GM13977 (cell line): ENCODE measurements at regions not wholly inside any gene's neighbourhood (a gene's known extent, or its start where the extent isn't known, plus 50 kb on each side); places are given as distances from the start of the nearest gene placed in this dataset.

Experiments
- DNase-seq: peaks from one replicate; pipeline ENCODE4 v3.0.0; 2012; ENCODE audit warnings: low spot score
- in situ Hi-C: fragments of 300-500 bp; cut with MboI; formaldehyde crosslinking; loops from one replicate; pipeline ENCODE4 v1.12.0; 2022; ENCODE audit warnings: low sequenced_read_pairs, low pct_unique_long_range_greater_than_20kb, mixed read lengths, inconsistent platforms; ENCODE audit not compliant: unreplicated experiment
- TF ChIP-seq, protein P1 (sequence below): IDR thresholded peaks from 2 replicates; pipeline ENCODE4 v1.5.1; 2012; ENCODE audit warnings: mild to moderate bottlenecking, control low read depth; ENCODE audit not compliant: insufficient read depth; ENCODE audit errors: extremely low read depth, missing control alignments

DNA sequence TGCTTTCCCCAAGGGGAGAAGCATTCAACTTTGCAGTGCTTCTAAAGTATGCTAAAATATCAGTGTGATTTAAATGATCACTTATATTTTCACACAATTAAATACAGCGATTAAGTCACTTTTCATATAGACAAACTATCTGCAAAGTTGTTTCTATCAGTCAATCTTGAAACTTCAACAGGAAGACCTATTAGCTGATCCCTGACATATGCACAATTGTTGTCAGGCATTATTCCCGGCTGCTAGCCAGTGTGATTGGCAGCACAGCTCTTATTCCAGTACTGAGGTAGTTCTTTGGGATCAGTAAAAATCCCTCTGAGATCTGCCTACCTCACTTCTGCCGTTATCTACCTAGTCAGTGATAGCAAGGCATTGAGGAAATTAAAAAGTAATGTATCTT, 629.5 kb downstream of the NR4A2 start:
- TF ChIP-seq, protein P1, sequence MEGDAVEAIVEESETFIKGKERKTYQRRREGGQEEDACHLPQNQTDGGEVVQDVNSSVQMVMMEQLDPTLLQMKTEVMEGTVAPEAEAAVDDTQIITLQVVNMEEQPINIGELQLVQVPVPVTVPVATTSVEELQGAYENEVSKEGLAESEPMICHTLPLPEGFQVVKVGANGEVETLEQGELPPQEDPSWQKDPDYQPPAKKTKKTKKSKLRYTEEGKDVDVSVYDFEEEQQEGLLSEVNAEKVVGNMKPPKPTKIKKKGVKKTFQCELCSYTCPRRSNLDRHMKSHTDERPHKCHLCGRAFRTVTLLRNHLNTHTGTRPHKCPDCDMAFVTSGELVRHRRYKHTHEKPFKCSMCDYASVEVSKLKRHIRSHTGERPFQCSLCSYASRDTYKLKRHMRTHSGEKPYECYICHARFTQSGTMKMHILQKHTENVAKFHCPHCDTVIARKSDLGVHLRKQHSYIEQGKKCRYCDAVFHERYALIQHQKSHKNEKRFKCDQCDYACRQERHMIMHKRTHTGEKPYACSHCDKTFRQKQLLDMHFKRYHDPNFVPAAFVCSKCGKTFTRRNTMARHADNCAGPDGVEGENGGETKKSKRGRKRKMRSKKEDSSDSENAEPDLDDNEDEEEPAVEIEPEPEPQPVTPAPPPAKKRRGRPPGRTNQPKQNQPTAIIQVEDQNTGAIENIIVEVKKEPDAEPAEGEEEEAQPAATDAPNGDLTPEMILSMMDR, result no peak
- no peak for DNase-seq
- in situ Hi-C loops, result no loop called here

DNA sequence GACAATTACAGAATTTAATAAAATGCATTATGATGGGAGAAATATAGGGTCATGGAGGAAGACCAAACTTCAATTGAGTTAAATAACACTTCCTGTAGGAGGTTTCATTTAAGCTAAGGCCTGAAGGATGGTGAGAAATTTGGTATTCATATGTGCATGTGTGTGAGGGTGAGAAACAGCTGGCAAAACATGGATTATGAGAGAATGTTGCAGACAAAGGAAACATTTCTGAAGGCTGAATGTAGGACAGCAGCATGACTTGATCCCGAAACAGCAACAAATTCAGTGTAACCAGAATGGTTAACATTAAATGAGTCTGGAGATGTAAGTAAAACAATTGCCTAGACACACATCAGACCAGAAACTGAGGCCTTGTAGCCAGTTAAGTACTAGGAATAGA, 630.8 kb downstream of the NR4A2 start:
- in situ Hi-C loops, result no loop called here
- DNase-seq, result no peak
- TF ChIP-seq, protein P1, result no peak

DNA sequence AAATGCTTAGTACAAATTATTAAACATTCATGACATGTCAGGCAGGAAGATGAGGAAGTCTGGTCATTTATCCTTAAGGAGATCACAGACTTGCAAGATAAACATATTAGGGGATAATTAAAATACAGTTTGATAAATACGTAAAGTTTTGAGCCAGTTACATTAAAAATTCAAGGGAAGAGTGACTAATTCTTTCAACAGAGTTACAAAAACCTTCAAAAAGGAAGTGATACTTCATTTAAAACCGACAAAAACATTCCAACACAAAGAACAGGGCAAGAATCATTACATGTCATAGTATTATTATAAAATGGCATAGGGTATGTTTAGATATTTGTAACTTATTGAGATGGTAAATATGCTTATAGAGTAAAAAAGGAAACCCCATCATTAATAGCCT, 636.0 kb downstream of the NR4A2 start:
- TF ChIP-seq, protein P1, result no peak
- in situ Hi-C loops, result no loop called here
- no peak for DNase-seq

DNA sequence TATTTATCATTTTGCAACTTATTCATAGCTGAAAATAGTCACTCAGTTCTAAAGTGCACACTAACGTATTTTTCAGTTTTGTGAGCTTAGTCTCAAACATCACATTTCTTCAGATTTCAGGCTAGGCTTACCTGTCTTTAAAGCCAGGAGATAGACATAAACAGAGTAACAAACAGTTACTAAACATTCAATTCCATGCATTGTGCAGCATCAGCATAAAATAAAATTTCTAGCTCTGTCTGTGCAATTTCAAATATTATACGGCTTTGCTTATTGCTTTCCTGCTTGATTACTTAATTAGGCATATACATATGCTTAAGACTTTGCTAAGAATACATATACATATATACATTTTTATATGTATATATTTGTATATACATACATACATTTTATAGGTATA, 637.0 kb downstream of the NR4A2 start:
- in situ Hi-C loops, result no loop called here
- TF ChIP-seq, protein P1, result no peak
- no peak for DNase-seq

DNA sequence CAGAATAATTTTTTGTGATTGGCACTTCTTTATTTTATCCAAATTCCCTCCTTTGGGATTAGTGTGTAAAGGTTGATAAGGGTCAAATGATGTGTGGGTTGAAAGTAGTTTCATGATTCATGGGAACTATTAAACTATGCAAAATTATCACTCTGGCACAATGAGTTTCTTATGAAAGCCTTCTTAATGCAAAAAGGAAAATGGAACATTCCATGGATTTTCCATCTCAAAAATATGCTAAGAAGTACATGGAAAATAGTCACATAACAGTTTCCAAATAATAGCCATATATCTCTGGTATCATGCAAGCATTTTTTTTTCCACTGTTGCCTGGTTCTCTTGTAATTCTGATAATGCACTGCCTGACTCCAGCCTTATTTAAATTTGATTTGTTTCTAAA, 639.7 kb downstream of the NR4A2 start:
- in situ Hi-C loops, result no loop called here
- DNase-seq, result no peak
- TF ChIP-seq, protein P1, result no peak

DNA sequence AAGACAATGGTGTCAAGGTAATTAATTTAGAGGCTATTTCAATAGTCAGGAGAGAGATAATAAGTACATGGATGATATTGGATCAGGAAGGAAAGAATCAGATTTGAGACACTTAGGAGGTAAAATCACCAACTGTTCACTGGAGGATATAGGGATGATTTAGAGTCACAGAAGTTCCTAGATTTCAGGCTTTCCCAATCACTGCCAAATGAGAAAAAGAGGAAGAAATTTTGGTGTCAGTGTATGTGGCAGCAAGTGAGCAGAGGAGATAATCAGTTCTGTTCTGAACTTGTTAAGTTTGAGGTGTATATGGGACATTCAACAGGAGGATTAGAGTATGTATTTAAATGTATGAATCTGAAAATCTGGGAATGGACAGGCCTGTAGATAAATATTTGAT, 640.4 kb downstream of the NR4A2 start:
- TF ChIP-seq, protein P1, result no peak
- in situ Hi-C loops, result no loop called here
- DNase-seq, result no peak

DNA sequence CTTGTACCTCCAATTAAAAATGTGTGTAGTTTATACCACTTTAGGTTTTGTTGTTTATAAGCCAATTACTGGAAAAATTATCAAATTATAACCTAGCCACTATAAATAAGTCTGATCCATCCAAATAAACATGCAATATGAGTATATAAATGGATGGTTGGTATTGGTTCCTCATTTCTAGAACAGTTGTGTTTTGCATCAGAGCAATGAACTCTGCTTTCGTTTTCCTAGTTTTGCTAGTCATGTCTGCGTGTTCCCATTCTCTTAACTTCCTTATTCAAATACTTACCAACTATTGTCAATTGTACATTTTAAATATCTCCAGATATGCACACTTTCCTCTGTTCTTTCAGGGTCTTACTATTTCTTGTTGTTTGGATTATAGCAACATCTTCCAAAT, 641.7 kb downstream of the NR4A2 start:
- TF ChIP-seq, protein P1, result no peak
- DNase-seq, result no peak
- in situ Hi-C loops, result no loop called here
